ENCODE measurements at regions not wholly inside any gene's neighbourhood (a gene's known extent, or its start where the extent isn't known, plus 50 kb on each side); places are given as distances from the start of the nearest gene placed in this dataset.
"Not testable (repeated sequence)": the region's sequence is repeated elsewhere in the genome, so short reads cannot be mapped to it uniquely, and the experiment has no call there.

DNA sequence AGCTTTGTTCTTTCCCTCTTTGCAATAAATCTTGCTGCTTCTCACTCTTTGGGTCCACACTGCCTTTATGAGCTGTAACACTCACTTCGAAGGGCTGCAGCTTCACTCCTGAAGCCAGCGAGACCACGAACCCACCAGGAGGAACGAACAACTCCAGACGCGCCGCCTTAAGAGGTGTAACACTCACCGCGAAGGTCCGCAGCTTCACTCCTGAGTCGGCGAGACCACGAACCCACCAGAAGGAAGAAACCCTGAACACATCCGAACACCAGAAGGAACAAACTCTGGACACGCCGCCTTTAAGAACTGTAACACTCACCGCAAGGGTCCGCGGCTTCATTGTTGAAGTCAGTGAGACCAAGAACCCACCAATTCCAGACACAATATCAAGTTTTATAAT, 178.7 kb upstream of the FIGN start:
- TF ChIP-seq CTCF, EP300, POLR2A, POLR2AphosphoS5 (IDR thresholded peaks at IDR 0.05): not testable (repeated sequence)

Measured in gastroesophageal sphincter (tissue), 3 donors.